ENCODE measurements at regions not wholly inside any gene's neighbourhood (a gene's known extent, or its start where the extent isn't known, plus 50 kb on each side); places are given as distances from the start of the nearest gene placed in this dataset.

- Mint-ChIP-seq H3K27ac (no peak overlapping the region; the same call in 1 of the 2 replicates), H3K36me3 (no peaks in the 10 kb centered on the region), H3K9me3 (peaks cover 14% of the 10 kb centered on the region; the same call in 1 of the 2 replicates), H3K4me1 (peaks cover 25% of the 10 kb centered on the region), H3K27me3 (ENCODE audit: low read depth) (no peaks in the 10 kb centered on the region), H3K4me3 (no peak overlapping the region)
- TF ChIP-seq AR (CRISPR knock-in tag; IDR thresholded peaks at IDR 0.05) (no peak), ZNF416 (CRISPR knock-in tag; IDR thresholded peaks at IDR 0.05) (no peak), ESRRA (CRISPR knock-in tag; IDR thresholded peaks at IDR 0.05; ENCODE audit: borderline replicate concordance) (no peak), ZBTB43 (CRISPR knock-in tag; IDR thresholded peaks at IDR 0.05) (no peak), ZNF512 (CRISPR knock-in tag; IDR thresholded peaks at IDR 0.05; ENCODE audit: borderline replicate concordance) (no peak), TP53 (CRISPR knock-in tag; IDR thresholded peaks at IDR 0.05) (no peak), E2F4 (CRISPR knock-in tag; IDR thresholded peaks at IDR 0.05; ENCODE audit: borderline replicate concordance, low read depth) (no peak), ATF3 (CRISPR knock-in tag; conservative IDR thresholded peaks at IDR 0.05) (no peak), GTF2I (CRISPR knock-in tag; conservative IDR thresholded peaks at IDR 0.05) (no peak), PRRX2 (CRISPR knock-in tag; IDR thresholded peaks at IDR 0.05) (no peak), GRHL2 (CRISPR knock-in tag; IDR thresholded peaks at IDR 0.05; ENCODE audit: insufficient replicate concordance, severe bottlenecking) (no peak), ATF2 (CRISPR knock-in tag; IDR thresholded peaks at IDR 0.05; ENCODE audit: borderline replicate concordance, low read depth) (no peak), HMGA2 (CRISPR knock-in tag; IDR thresholded peaks at IDR 0.05) (no peak), ZNF263 (CRISPR knock-in tag; IDR thresholded peaks at IDR 0.05; ENCODE audit: low read depth) (no peak), HMGXB4 (CRISPR knock-in tag; IDR thresholded peaks at IDR 0.05) (no peak), E2F5 (CRISPR knock-in tag; IDR thresholded peaks at IDR 0.05) (no peak), RELA (CRISPR knock-in tag; IDR thresholded peaks at IDR 0.05; ENCODE audit: borderline replicate concordance) (no peak)
- ATAC-seq (peak; percentile 86), DNase-seq (ENCODE audit: low spot score) (no peak)
- POLR2A ChIA-PET = no interaction called here
- CTCF ChIA-PET = interaction anchor here (1.0 kb wide), 2 partner anchors 11 to 140 kb away, joined by 3 read pairs; no protein-coding TSS in a partner anchor
These were observed 247.4 kb upstream of the RASA1 start for GRCh38 chr5:87020099-87020934.
